ENCODE measurements at regions not wholly inside any gene's neighbourhood (a gene's known extent, or its start where the extent isn't known, plus 50 kb on each side); places are given as distances from the start of the nearest gene placed in this dataset.

- peaks cover 66% of the 10 kb centered on the region for H3K4me1 Mint-ChIP-seq
- peaks cover 25% of the 10 kb centered on the region for H3K27me3 Mint-ChIP-seq (ENCODE audit: low read depth)
- H3K27ac Mint-ChIP-seq = no peak overlapping the region
- DNase-seq (ENCODE audit: low spot score) = no peak
- no peak overlapping the region for H3K4me3 Mint-ChIP-seq
- TF ChIP-seq STAT6 (CRISPR knock-in tag; conservative IDR thresholded peaks at IDR 0.05; ENCODE audit: low read depth) (no peak), CREB1 (CRISPR knock-in tag; IDR thresholded peaks at IDR 0.05) (no peak), ATF1 (CRISPR knock-in tag; IDR thresholded peaks at IDR 0.05) (no peak), NR1H2 (CRISPR knock-in tag; IDR thresholded peaks at IDR 0.05) (no peak), CREM (CRISPR knock-in tag; IDR thresholded peaks at IDR 0.05) (no peak), GRHL2 (CRISPR knock-in tag; IDR thresholded peaks at IDR 0.05; ENCODE audit: insufficient replicate concordance, severe bottlenecking) (no peak), RORB (CRISPR knock-in tag; IDR thresholded peaks at IDR 0.05) (no peak), CBFB (CRISPR knock-in tag; IDR thresholded peaks at IDR 0.05; ENCODE audit: low read depth) (no peak), ZNF138 (CRISPR knock-in tag; conservative IDR thresholded peaks at IDR 0.05) (no peak), CDX4 (CRISPR knock-in tag; IDR thresholded peaks at IDR 0.05; ENCODE audit: borderline replicate concordance) (no peak), NFE2L1 (CRISPR knock-in tag; IDR thresholded peaks at IDR 0.05) (no peak)
- TF ChIP-seq, protein P1, sequence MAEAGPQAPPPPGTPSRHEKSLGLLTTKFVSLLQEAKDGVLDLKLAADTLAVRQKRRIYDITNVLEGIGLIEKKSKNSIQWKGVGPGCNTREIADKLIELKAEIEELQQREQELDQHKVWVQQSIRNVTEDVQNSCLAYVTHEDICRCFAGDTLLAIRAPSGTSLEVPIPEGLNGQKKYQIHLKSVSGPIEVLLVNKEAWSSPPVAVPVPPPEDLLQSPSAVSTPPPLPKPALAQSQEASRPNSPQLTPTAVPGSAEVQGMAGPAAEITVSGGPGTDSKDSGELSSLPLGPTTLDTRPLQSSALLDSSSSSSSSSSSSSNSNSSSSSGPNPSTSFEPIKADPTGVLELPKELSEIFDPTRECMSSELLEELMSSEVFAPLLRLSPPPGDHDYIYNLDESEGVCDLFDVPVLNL (CRISPR knock-in tag; IDR thresholded peaks at IDR 0.05; ENCODE audit: borderline replicate concordance, low read depth) = no peak
- TF ChIP-seq, protein P2, sequence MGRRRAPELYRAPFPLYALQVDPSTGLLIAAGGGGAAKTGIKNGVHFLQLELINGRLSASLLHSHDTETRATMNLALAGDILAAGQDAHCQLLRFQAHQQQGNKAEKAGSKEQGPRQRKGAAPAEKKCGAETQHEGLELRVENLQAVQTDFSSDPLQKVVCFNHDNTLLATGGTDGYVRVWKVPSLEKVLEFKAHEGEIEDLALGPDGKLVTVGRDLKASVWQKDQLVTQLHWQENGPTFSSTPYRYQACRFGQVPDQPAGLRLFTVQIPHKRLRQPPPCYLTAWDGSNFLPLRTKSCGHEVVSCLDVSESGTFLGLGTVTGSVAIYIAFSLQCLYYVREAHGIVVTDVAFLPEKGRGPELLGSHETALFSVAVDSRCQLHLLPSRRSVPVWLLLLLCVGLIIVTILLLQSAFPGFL (CRISPR knock-in tag; IDR thresholded peaks at IDR 0.05; ENCODE audit: borderline replicate concordance) = no peak
- ChIA-PET CTCF (no interaction called here), POLR2A (no interaction called here)
- no peak for ATAC-seq
- no peaks in the 10 kb centered on the region for H3K36me3 Mint-ChIP-seq
- 0 out of 2 replicates have a peak, but pooled peaks cover 6% of the 10 kb centered on the region for H3K9me3 Mint-ChIP-seq
Observed at GRCh38 chr12:31220633-31221550, 105.1 kb downstream of the SINHCAF start.

DNA sequence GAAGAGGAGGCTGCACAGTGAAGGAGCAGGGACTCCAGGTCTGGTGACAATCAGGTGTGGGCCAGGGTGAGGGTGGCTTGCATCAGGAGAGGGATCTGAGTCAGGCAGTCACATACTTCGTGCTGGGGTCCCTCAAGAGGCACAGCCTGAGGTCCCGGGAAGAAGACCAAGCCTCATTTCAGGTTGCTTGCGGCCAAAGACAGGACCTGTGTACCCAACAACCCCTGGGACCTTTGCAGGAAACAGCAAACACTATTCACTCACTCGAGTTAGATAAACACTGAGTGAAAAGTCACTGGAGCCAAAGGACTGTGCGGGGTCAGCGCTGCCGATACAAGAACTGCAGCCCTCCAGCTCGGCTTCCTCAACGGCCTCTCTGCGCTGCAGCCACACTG is 104.4 kb downstream of the SINHCAF start:
- DNase-seq (ENCODE audit: low spot score) = no peak
- H3K36me3 Mint-ChIP-seq = no peaks in the 10 kb centered on the region
- H3K27ac Mint-ChIP-seq = no peak overlapping the region
- peaks cover 66% of the 10 kb centered on the region for H3K4me1 Mint-ChIP-seq
- no peak for ATAC-seq
- H3K9me3 Mint-ChIP-seq = 0 out of 2 replicates have a peak, but pooled peaks cover 6% of the 10 kb centered on the region
- no peak overlapping the region for H3K4me3 Mint-ChIP-seq
- POLR2A ChIA-PET = no interaction called here
- H3K27me3 Mint-ChIP-seq (ENCODE audit: low read depth) = peaks cover 20% of the 10 kb centered on the region
- CTCF ChIA-PET = no interaction called here
- TF ChIP-seq ATF1 (CRISPR knock-in tag; IDR thresholded peaks at IDR 0.05) (no peak), ZNF281 (CRISPR knock-in tag; IDR thresholded peaks at IDR 0.05) (no peak), JAZF1 (CRISPR knock-in tag; IDR thresholded peaks at IDR 0.05) (no peak), TEAD4 (CRISPR knock-in tag; IDR thresholded peaks at IDR 0.05) (no peak), KAT7 (CRISPR knock-in tag; IDR thresholded peaks at IDR 0.05; ENCODE audit: borderline replicate concordance) (no peak), ZNF138 (CRISPR knock-in tag; conservative IDR thresholded peaks at IDR 0.05) (no peak), ZNF416 (CRISPR knock-in tag; IDR thresholded peaks at IDR 0.05) (no peak), CREM (CRISPR knock-in tag; IDR thresholded peaks at IDR 0.05) (no peak), SMAD4 (CRISPR knock-in tag; IDR thresholded peaks at IDR 0.05) (no peak), RORB (CRISPR knock-in tag; IDR thresholded peaks at IDR 0.05) (no peak), NR2C2 (CRISPR knock-in tag; IDR thresholded peaks at IDR 0.05) (no peak), NFE2L1 (CRISPR knock-in tag; IDR thresholded peaks at IDR 0.05) (no peak), IRF2 (CRISPR knock-in tag; IDR thresholded peaks at IDR 0.05; ENCODE audit: borderline replicate concordance, low read depth) (no peak), NFATC4 (CRISPR knock-in tag; IDR thresholded peaks at IDR 0.05) (no peak), RELA (CRISPR knock-in tag; IDR thresholded peaks at IDR 0.05; ENCODE audit: borderline replicate concordance) (no peak)
- TF ChIP-seq, protein P3, sequence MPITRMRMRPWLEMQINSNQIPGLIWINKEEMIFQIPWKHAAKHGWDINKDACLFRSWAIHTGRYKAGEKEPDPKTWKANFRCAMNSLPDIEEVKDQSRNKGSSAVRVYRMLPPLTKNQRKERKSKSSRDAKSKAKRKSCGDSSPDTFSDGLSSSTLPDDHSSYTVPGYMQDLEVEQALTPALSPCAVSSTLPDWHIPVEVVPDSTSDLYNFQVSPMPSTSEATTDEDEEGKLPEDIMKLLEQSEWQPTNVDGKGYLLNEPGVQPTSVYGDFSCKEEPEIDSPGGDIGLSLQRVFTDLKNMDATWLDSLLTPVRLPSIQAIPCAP (CRISPR knock-in tag; IDR thresholded peaks at IDR 0.05) = no peak
- TF ChIP-seq, protein P1 (CRISPR knock-in tag; IDR thresholded peaks at IDR 0.05; ENCODE audit: borderline replicate concordance, low read depth) = no peak
